ENCODE measurements at regions not wholly inside any gene's neighbourhood (a gene's known extent, or its start where the extent isn't known, plus 50 kb on each side); places are given as distances from the start of the nearest gene placed in this dataset.
"Not testable (repeated sequence)": the region's sequence is repeated elsewhere in the genome, so short reads cannot be mapped to it uniquely, and the experiment has no call there.

DNA sequence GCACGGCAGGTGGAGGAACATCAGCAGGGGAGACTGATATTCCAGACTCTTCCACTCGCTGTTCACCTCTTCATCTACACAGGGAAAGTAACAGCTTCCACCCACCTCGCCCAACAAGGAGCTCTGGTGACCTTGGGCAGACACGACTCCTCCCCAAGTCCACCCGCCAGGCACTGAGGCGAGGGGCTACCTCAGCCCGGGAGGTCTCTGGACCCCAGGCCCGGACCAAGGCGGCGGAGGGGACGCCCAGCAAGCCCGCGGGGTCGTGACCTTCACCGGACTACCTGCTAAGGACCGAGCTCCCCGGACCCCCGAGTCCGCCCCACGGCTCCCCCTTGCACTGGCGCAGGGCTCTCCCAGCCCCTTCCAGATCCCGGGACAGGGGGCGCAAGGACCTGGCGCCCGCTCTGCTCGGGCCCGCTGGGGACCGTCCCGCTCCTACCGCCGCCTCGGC is 70.2 kb upstream of the LPCAT1 start:
- peak overlapping the region; percentile 65 for H3K4me3 ChIP-seq (ENCODE audit: low read depth, low read length)
- no peak for DNase-seq (ENCODE audit: low read depth)
- H3K27me3 ChIP-seq (ENCODE audit: control insufficient read depth, insufficient read depth, low read length) = no peaks in the 10 kb centered on the region
- TF ChIP-seq, protein P1, sequence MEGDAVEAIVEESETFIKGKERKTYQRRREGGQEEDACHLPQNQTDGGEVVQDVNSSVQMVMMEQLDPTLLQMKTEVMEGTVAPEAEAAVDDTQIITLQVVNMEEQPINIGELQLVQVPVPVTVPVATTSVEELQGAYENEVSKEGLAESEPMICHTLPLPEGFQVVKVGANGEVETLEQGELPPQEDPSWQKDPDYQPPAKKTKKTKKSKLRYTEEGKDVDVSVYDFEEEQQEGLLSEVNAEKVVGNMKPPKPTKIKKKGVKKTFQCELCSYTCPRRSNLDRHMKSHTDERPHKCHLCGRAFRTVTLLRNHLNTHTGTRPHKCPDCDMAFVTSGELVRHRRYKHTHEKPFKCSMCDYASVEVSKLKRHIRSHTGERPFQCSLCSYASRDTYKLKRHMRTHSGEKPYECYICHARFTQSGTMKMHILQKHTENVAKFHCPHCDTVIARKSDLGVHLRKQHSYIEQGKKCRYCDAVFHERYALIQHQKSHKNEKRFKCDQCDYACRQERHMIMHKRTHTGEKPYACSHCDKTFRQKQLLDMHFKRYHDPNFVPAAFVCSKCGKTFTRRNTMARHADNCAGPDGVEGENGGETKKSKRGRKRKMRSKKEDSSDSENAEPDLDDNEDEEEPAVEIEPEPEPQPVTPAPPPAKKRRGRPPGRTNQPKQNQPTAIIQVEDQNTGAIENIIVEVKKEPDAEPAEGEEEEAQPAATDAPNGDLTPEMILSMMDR (IDR thresholded peaks at IDR 0.05; ENCODE audit: insufficient read depth, low read length, poor library complexity, severe bottlenecking) = no peak
- no peaks in the 10 kb centered on the region for H3K36me3 ChIP-seq (ENCODE audit: control insufficient read depth, insufficient read depth, low read length)

DNA sequence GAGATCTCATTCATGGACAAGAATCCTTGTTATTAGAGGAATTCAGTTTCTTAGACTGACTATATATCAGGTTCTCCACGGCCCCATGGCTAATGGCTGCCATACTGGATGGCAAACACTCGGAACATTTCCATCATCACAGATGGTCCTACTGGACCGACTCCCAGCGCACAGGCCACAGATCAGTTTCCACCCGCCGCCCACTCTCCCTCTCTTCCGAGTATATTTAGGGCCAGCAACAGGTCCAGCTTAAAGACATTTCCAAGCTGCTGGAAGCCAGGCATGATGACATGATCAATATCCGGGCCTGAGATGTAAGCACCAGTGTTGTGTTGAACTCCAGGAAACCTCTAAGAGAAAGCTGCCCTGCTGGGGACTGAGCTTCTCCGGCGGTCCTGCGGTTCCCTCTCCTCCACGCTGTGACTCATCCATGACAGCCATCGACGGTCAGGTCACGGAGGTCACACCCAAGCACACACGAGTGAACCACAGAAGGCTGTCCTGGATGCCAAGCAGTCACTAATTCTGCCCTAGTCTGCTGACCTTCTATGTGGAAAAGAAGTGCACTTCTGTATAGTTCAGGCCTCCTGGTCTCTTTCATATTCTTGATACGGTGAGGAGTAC is 64.4 kb upstream of the LPCAT1 start:
- H3K4me3 ChIP-seq (ENCODE audit: low read depth, low read length); H3K36me3 ChIP-seq (ENCODE audit: control insufficient read depth, insufficient read depth, low read length); H3K27me3 ChIP-seq (ENCODE audit: control insufficient read depth, insufficient read depth, low read length); DNase-seq (ENCODE audit: low read depth): not testable (repeated sequence)

DNA sequence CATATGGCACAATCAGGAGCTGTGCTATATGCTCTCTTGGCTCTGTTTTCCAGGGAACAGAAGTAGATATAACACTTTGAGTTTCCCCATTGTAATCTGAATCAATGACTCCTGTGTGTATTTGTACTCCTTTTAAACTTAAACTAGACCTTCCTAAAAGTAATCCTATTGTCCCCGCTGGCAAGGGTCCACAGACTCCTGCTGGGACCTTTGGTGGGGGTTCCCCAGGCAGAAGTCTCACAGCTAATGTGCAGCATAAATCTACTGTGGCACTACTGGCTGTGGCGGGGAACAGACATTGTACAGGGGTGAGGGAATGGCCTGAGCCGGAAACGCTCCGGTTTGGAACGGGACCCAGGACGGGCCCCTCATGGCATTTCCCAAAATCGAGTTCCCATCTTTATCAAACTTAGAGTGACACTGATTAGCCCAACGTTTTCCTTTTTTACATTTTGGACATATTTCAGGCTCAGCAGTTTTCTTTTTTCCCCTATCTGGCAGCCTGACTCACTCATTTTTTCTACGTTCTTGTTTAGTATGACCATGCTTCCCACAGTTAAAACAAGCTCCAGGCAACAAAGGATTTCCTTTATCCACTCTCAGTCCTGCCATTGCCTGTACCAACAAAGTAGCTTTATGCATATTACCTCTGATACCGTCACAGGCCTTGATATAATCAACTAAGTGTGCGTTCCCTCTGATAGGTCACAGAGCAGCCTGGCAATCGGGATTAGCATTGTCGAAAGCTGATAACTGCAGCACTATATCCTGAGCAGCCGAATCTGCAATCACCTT is 59.5 kb upstream of the LPCAT1 start:
- not testable (repeated sequence) for H3K27me3 ChIP-seq (ENCODE audit: control insufficient read depth, insufficient read depth, low read length); DNase-seq (ENCODE audit: low read depth); H3K36me3 ChIP-seq (ENCODE audit: control insufficient read depth, insufficient read depth, low read length)

DNA sequence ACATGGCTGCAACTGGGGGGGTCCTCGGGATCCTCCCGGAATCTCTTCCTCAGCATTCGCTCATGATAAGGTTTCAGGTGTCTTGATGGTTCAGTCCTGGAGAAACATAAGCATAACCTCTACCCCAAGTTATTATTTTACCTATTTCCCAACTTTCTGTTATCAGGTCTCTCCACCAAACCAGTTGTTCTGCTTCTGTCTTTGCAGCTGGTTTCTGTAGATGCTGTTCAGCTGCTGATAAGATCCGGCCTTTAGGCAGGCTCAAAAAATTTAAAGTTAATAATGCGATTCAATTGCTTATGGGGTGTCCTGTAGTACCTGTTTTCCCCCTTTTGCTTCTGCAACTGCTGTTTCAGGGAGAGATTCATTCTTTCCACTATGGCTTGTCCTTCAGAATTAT is 55.6 kb upstream of the LPCAT1 start:
- H3K4me3 ChIP-seq (ENCODE audit: low read depth, low read length); H3K27me3 ChIP-seq (ENCODE audit: control insufficient read depth, insufficient read depth, low read length); H3K36me3 ChIP-seq (ENCODE audit: control insufficient read depth, insufficient read depth, low read length); DNase-seq (ENCODE audit: low read depth): not testable (repeated sequence)

More for the DNA sequence above, 59.5 kb upstream of the LPCAT1 start:
- H3K4me3 ChIP-seq (ENCODE audit: low read depth, low read length) = not testable (repeated sequence)

- not testable (repeated sequence) for DNase-seq (ENCODE audit: low read depth); H3K27me3 ChIP-seq (ENCODE audit: control insufficient read depth, insufficient read depth, low read length); H3K36me3 ChIP-seq (ENCODE audit: control insufficient read depth, insufficient read depth, low read length); H3K4me3 ChIP-seq (ENCODE audit: low read depth, low read length)
These were observed 53.1 kb upstream of the LPCAT1 start for GRCh38 chr5:1576851-1577250.

- not testable (repeated sequence) for H3K36me3 ChIP-seq (ENCODE audit: control insufficient read depth, insufficient read depth, low read length); DNase-seq (ENCODE audit: low read depth); H3K27me3 ChIP-seq (ENCODE audit: control insufficient read depth, insufficient read depth, low read length); H3K4me3 ChIP-seq (ENCODE audit: low read depth, low read length)
These were observed 52.4 kb upstream of the LPCAT1 start for GRCh38 chr5:1575991-1576714.

DNA sequence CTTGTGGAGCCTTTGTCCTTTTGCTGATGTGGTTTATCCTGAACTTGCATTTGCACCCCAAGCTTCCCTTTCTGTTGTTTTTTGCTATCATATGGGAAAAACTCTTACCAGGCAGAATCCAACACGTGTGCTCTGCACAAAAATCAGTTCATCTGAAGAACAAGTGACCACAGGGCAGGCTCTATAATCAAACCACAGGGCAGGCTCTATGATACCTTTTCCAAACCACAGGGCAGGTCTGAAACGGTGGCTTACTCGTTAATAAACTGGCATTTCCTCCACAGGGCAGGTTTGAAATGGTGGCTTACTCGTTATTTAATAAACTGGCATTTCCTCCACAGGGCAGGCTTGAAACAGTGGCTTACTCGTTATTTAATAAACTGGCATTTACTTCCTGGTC is 51.7 kb upstream of the LPCAT1 start:
- H3K4me3 ChIP-seq (ENCODE audit: low read depth, low read length); H3K27me3 ChIP-seq (ENCODE audit: control insufficient read depth, insufficient read depth, low read length); H3K36me3 ChIP-seq (ENCODE audit: control insufficient read depth, insufficient read depth, low read length); DNase-seq (ENCODE audit: low read depth): not testable (repeated sequence)

GRCh38 chr5:1574023-1574318 is 50.2 kb upstream of the LPCAT1 start:
- not testable (repeated sequence) for H3K36me3 ChIP-seq (ENCODE audit: control insufficient read depth, insufficient read depth, low read length); DNase-seq (ENCODE audit: low read depth); H3K4me3 ChIP-seq (ENCODE audit: low read depth, low read length); H3K27me3 ChIP-seq (ENCODE audit: control insufficient read depth, insufficient read depth, low read length)

DNA sequence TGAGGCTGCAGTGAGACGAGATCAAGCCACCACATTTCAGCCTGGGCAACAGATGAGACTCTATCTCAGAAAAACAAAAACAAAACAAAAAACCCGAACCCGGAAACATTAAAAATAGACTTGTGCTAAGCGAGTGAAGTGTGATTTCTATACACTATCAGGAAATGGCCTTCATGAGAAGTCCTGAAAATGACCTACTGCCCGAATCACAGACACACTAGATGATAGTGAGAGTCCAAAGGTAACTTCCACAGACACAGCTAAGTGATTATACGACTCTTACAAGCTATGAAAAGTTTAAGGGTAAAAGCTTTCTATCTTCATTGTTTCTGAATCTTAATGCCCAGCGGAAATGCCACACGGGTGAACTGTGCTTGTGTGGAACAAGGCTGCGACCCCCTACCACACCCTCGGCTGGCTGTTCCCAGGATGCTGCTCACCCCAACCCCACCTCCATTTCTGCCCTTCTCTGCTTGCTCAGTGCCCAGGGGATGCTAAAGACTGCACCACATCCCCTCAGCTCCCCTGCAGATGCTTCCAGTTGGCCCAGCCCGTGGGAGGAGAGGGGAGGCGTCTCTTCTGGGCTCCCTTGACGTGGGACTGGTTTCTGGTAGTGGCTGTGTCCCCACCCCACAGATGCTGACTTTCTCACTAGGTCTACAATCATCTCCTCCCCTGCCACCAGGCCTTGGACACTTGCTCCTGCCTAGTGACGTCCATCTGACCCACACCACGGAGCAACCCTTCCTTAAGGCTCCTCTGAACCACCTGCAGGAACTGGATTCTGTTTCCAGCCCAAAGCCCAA is 49.7 kb upstream of the LPCAT1 start:
- not testable (repeated sequence) for H3K36me3 ChIP-seq (ENCODE audit: control insufficient read depth, insufficient read depth, low read length); H3K27me3 ChIP-seq (ENCODE audit: control insufficient read depth, insufficient read depth, low read length); H3K4me3 ChIP-seq (ENCODE audit: low read depth, low read length); DNase-seq (ENCODE audit: low read depth)

Measured in kidney epithelial cell (primary cell).